ENCODE measurements at regions not wholly inside any gene's neighbourhood (a gene's known extent, or its start where the extent isn't known, plus 50 kb on each side); places are given as distances from the start of the nearest gene placed in this dataset.

DNA sequence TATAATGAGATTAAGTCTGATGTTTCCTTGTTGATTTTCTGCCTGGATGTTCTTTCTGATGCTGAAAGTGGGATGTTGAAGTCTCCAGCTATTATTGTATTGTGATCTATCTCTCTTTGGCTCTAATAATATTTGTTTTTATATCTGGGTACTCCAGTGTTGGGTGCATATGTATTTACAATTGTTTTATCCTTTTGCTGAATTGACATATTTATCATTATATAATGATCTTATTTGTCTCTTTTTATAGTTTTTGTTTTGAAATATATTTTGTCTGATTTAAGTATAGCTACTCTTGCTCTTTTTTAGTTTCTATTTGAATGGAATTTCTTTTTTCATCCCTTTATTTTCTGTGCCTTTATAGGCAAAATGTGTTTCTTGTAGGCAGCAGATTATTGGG lies 522.2 kb upstream of the NEGR1 start:
- no peaks in the 10 kb centered on the region for H3K4me1 ChIP-seq (ENCODE audit: control insufficient read depth in 3 of 3, insufficient read depth in 3 of 3, low read length in 3 of 3)
- H3K27me3 ChIP-seq (ENCODE audit: control insufficient read depth in 3 of 3, insufficient read depth in 3 of 3, low read length in 3 of 3), result no peaks in the 10 kb centered on the region
- H3K27ac ChIP-seq (ENCODE audit: low read depth, low read length), result no peak overlapping the region
- no peak overlapping the region for H3K9ac ChIP-seq (ENCODE audit: low read depth in 1 of 3, low read length in 3 of 3)
- no peaks in the 10 kb centered on the region for H3K9me3 ChIP-seq (ENCODE audit: control insufficient read depth in 3 of 3, low read length in 3 of 3)
- no peaks in the 10 kb centered on the region for H3K36me3 ChIP-seq (ENCODE audit: control insufficient read depth in 3 of 3, insufficient read depth in 3 of 3, low read length in 3 of 3)
- H3K4me3 ChIP-seq (ENCODE audit: low read length in 3 of 3), result no peak overlapping the region

DNA sequence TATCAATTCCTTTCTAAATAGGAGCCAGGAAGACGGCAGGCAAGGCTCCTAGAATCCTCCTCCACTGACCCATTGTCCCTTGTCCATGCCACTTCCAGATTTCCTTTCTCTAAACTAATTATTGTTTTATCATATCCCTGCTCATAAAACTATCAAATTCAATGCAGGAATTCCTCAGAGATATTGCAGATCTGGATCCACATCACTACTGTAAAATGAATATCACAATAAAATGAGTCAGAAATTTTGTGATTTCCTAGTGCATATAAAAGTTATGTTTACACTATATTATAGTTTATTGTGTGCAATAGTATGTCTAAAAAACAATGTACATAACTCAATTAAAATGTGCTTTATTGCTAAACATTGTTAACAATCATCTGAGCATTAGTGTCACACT lies 498.7 kb upstream of the NEGR1 start:
- Histone ChIP-seq H3K9ac (ENCODE audit: low read depth in 1 of 3, low read length in 3 of 3) (no peak overlapping the region), H3K4me1 (ENCODE audit: control insufficient read depth in 3 of 3, insufficient read depth in 3 of 3, low read length in 3 of 3) (no peaks in the 10 kb centered on the region), H3K9me3 (ENCODE audit: control insufficient read depth in 3 of 3, low read length in 3 of 3) (no peaks in the 10 kb centered on the region), H3K27ac (ENCODE audit: low read depth, low read length) (no peak overlapping the region), H3K4me3 (ENCODE audit: low read length in 3 of 3) (no peak overlapping the region), H3K27me3 (ENCODE audit: control insufficient read depth in 3 of 3, insufficient read depth in 3 of 3, low read length in 3 of 3) (no peaks in the 10 kb centered on the region), H3K36me3 (ENCODE audit: control insufficient read depth in 3 of 3, insufficient read depth in 3 of 3, low read length in 3 of 3) (no peaks in the 10 kb centered on the region)

DNA sequence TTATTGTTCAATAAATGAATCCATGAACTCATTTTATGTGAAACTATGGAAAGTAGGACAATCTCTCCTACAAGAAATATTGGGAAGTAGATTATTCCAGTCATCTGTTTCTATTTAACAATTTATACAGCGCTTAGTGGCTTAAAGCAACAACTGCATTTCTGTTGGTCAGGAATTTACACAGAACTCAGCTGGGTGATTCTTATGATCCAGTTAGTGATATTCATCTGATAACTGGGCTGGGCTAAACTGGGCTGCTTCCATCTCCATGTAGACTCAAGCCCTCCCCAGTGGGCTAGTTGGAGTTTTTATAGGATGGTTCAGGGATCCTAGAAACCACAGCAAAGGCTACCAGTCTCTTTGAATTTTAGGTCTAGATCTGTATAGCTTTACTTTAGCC lies 497.9 kb upstream of the NEGR1 start:
- Histone ChIP-seq H3K4me3 (ENCODE audit: low read length in 3 of 3) (no peak overlapping the region), H3K9me3 (ENCODE audit: control insufficient read depth in 3 of 3, low read length in 3 of 3) (no peaks in the 10 kb centered on the region), H3K27ac (ENCODE audit: low read depth, low read length) (no peak overlapping the region), H3K27me3 (ENCODE audit: control insufficient read depth in 3 of 3, insufficient read depth in 3 of 3, low read length in 3 of 3) (no peaks in the 10 kb centered on the region), H3K9ac (ENCODE audit: low read depth in 1 of 3, low read length in 3 of 3) (no peak overlapping the region), H3K4me1 (ENCODE audit: control insufficient read depth in 3 of 3, insufficient read depth in 3 of 3, low read length in 3 of 3) (no peaks in the 10 kb centered on the region), H3K36me3 (ENCODE audit: control insufficient read depth in 3 of 3, insufficient read depth in 3 of 3, low read length in 3 of 3) (no peaks in the 10 kb centered on the region)

DNA sequence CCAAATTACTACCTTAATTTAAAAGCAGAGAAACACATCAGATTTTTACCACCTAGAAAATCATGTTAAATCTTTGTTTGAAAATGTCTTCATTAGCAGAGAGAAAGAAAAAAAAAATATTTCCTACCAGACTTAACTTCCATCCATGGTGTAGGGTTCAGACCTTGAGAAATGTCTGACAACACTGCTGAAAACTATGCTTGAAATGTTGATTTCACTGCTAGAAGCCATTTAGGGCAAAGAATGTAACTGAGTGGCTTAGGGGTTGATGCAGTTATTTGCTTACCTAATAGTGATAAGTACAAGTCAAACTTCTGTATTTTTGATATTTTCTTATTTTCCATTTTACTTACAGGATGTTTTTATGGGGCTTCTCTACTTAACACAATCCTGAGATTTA lies 495.6 kb upstream of the NEGR1 start:
- H3K9ac ChIP-seq (ENCODE audit: low read depth in 1 of 3, low read length in 3 of 3), result no peak overlapping the region
- H3K27me3 ChIP-seq (ENCODE audit: control insufficient read depth in 3 of 3, insufficient read depth in 3 of 3, low read length in 3 of 3), result no peaks in the 10 kb centered on the region
- no peaks in the 10 kb centered on the region for H3K9me3 ChIP-seq (ENCODE audit: control insufficient read depth in 3 of 3, low read length in 3 of 3)
- no peaks in the 10 kb centered on the region for H3K36me3 ChIP-seq (ENCODE audit: control insufficient read depth in 3 of 3, insufficient read depth in 3 of 3, low read length in 3 of 3)
- H3K27ac ChIP-seq (ENCODE audit: low read depth, low read length), result no peak overlapping the region
- H3K4me3 ChIP-seq (ENCODE audit: low read length in 3 of 3), result no peak overlapping the region
- H3K4me1 ChIP-seq (ENCODE audit: control insufficient read depth in 3 of 3, insufficient read depth in 3 of 3, low read length in 3 of 3), result no peaks in the 10 kb centered on the region

DNA sequence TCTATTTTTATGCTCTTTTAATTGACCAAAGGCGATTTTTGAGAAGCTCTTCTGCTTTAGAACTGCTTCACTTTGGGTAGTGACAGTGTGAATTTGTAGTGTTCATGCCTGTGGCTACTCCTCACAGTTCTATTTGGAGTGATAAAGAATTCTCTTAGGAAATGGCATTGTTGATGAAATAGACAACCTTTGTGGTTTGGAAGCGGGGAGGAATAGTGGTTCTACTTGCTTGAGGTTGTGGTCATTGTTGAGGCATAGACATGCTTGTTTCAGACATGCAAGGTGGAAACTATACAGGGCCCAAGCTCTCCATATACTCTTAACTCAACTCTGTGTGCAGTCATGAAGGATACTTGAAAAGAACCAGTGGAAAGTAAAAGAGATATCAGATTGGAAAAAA lies 481.1 kb upstream of the NEGR1 start:
- Histone ChIP-seq H3K9me3 (ENCODE audit: control insufficient read depth in 3 of 3, low read length in 3 of 3) (no peaks in the 10 kb centered on the region), H3K27me3 (ENCODE audit: control insufficient read depth in 3 of 3, insufficient read depth in 3 of 3, low read length in 3 of 3) (no peaks in the 10 kb centered on the region)

DNA sequence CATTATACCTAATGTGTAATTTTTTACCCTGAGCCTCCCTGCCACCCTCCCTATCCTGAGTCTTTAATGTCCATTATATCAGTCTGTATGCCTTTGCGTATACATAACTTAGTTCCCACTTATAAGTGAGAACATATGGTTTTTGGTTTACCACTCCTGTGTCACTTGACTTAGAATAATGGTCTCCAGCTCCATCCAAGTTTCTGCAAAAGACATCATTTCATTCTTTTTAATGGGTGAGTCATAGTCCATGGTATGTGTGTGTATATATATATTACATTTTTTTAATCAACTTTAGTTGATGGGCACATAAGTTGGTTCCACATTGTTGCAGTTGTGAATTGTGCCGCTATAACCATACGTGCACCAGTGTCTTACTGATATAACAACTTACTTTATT lies 477.1 kb upstream of the NEGR1 start:
- Histone ChIP-seq H3K9ac (ENCODE audit: low read depth in 1 of 3, low read length in 3 of 3) (no peak overlapping the region), H3K27ac (ENCODE audit: low read depth, low read length) (no peak overlapping the region), H3K4me1 (ENCODE audit: control insufficient read depth in 3 of 3, insufficient read depth in 3 of 3, low read length in 3 of 3) (no peaks in the 10 kb centered on the region), H3K9me3 (ENCODE audit: control insufficient read depth in 3 of 3, low read length in 3 of 3) (no peaks in the 10 kb centered on the region), H3K36me3 (ENCODE audit: control insufficient read depth in 3 of 3, insufficient read depth in 3 of 3, low read length in 3 of 3) (no peaks in the 10 kb centered on the region), H3K27me3 (ENCODE audit: control insufficient read depth in 3 of 3, insufficient read depth in 3 of 3, low read length in 3 of 3) (no peaks in the 10 kb centered on the region), H3K4me3 (ENCODE audit: low read length in 3 of 3) (no peak overlapping the region)

More for the DNA sequence above, 481.1 kb upstream of the NEGR1 start:
- Histone ChIP-seq H3K36me3 (ENCODE audit: control insufficient read depth in 3 of 3, insufficient read depth in 3 of 3, low read length in 3 of 3) (no peaks in the 10 kb centered on the region), H3K27ac (ENCODE audit: low read depth, low read length) (no peak overlapping the region), H3K4me1 (ENCODE audit: control insufficient read depth in 3 of 3, insufficient read depth in 3 of 3, low read length in 3 of 3) (no peaks in the 10 kb centered on the region), H3K4me3 (ENCODE audit: low read length in 3 of 3) (no peak overlapping the region), H3K9ac (ENCODE audit: low read depth in 1 of 3, low read length in 3 of 3) (no peak overlapping the region)

DNA sequence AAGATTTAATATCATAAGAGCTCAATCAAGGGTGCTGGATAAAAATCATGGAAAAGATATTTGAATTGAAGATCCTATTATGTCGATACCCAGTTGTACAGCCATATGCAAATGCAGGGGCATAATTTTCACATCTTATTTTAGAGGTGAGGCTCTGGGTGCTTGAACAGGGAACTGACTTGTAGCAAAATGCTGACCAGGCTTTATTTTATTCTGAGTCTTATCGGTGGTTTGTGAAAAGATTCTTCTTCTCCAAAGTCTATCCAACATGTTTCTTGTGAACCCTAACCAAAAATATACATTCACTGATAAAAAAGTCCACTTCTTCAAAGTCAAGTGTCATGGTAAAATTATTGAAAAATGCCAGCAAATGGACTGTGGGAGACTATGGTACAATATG lies 475.5 kb upstream of the NEGR1 start:
- Histone ChIP-seq H3K27ac (ENCODE audit: low read depth, low read length) (no peak overlapping the region), H3K27me3 (ENCODE audit: control insufficient read depth in 3 of 3, insufficient read depth in 3 of 3, low read length in 3 of 3) (no peaks in the 10 kb centered on the region), H3K9me3 (ENCODE audit: control insufficient read depth in 3 of 3, low read length in 3 of 3) (no peaks in the 10 kb centered on the region), H3K36me3 (ENCODE audit: control insufficient read depth in 3 of 3, insufficient read depth in 3 of 3, low read length in 3 of 3) (no peaks in the 10 kb centered on the region), H3K4me3 (ENCODE audit: low read length in 3 of 3) (no peak overlapping the region), H3K9ac (ENCODE audit: low read depth in 1 of 3, low read length in 3 of 3) (no peak overlapping the region), H3K4me1 (ENCODE audit: control insufficient read depth in 3 of 3, insufficient read depth in 3 of 3, low read length in 3 of 3) (no peaks in the 10 kb centered on the region)

DNA sequence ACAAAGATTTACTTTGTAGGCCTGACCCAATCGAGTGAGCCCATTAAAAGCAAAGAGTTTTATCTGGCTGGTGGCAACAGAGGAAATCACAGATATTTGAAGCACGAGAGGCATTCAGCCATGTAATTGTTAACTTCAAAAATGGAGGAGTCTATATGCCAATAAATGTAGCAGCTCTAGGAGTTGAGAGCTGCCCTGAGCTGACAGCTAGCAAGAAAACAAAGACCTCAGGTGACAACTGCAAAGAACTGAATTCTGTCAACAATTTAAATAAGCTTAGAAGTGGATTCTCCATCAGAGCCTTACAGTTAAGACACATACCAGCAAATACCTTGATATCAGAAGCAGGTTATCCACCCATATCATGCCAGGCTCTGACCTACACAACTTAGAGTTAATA lies 463.1 kb upstream of the NEGR1 start:
- H3K4me1 ChIP-seq (ENCODE audit: control insufficient read depth in 3 of 3, insufficient read depth in 3 of 3, low read length in 3 of 3), result no peaks in the 10 kb centered on the region
- no peaks in the 10 kb centered on the region for H3K36me3 ChIP-seq (ENCODE audit: control insufficient read depth in 3 of 3, insufficient read depth in 3 of 3, low read length in 3 of 3)
- H3K9ac ChIP-seq (ENCODE audit: low read depth in 1 of 3, low read length in 3 of 3), result no peak overlapping the region
- H3K9me3 ChIP-seq (ENCODE audit: control insufficient read depth in 3 of 3, low read length in 3 of 3), result no peaks in the 10 kb centered on the region
- no peak overlapping the region for H3K27ac ChIP-seq (ENCODE audit: low read depth, low read length)
- no peaks in the 10 kb centered on the region for H3K27me3 ChIP-seq (ENCODE audit: control insufficient read depth in 3 of 3, insufficient read depth in 3 of 3, low read length in 3 of 3)
- no peak overlapping the region for H3K4me3 ChIP-seq (ENCODE audit: low read length in 3 of 3)

DNA sequence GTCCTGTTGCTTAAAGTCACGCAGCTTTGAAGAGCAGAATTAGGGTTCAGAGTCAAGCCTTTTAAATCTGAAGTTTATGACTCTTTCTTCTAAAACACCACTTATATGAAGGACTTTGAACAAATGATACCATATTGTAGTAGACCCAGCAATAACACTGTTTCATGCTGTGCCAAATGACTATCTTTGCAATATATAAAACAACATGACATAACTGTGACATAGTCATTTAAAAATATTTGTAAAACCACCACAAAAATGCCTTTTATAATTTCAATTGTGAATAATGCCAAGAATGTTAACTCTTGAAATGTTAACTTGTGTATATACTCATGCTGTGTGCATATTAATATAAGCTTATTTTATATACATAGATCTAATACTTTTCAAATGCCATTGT lies 452.1 kb upstream of the NEGR1 start:
- Histone ChIP-seq H3K4me1 (ENCODE audit: control insufficient read depth in 3 of 3, insufficient read depth in 3 of 3, low read length in 3 of 3) (no peaks in the 10 kb centered on the region), H3K9me3 (ENCODE audit: control insufficient read depth in 3 of 3, low read length in 3 of 3) (peaks cover 0 to 3% (median 0%) of the 10 kb centered on the region in 3 donors), H3K27me3 (ENCODE audit: control insufficient read depth in 3 of 3, insufficient read depth in 3 of 3, low read length in 3 of 3) (no peaks in the 10 kb centered on the region), H3K36me3 (ENCODE audit: control insufficient read depth in 3 of 3, insufficient read depth in 3 of 3, low read length in 3 of 3) (no peaks in the 10 kb centered on the region), H3K27ac (ENCODE audit: low read depth, low read length) (no peak overlapping the region), H3K9ac (ENCODE audit: low read depth in 1 of 3, low read length in 3 of 3) (no peak overlapping the region), H3K4me3 (ENCODE audit: low read length in 3 of 3) (no peak overlapping the region)

DNA sequence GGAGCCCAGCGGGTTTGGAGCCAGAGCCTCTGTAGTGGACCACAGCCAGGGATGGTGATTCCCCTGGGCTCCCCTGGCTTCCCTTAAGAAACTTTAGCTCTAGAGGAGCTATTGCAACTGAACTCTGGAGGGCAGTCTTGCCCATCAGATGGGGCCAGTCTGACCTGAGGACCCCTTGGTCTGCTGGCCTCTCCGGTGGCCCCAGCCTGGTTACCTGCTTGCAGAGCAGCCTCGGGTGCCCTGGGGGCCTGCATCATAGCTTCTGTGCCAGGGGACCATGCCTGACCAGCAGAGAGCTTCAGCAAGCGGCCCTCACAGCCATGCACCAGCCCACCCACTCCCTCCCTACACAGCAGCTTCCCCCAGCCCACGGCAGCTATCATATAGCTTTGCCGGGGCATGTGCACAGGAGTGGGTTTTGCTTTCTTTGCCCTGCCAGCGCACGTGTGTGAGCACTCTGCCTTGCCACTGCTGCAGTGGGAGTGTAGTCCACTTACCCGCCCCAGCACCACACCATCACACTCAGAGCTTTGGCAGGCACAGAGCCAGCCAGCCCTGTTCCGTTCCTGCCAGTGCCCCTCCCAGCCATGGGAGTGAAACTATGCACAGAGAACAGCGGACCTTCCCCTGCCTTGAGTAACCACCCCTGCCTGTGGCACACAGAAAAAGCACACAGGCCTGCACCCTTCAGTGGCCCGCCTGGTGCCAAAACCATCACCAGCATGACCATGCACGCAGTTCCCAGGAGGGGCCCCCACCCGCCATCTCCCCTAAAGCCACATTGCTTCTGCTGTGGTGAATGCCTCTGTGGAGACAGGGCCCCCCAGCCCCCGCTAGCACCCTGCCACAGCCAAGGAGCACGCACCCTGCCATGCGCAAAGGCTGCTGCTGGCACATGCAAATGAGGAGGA lies 442.9 kb upstream of the NEGR1 start:
- Histone ChIP-seq H3K9ac (ENCODE audit: low read depth in 1 of 3, low read length in 3 of 3) (no peak overlapping the region), H3K27ac (ENCODE audit: low read depth, low read length) (no peak overlapping the region), H3K9me3 (ENCODE audit: control insufficient read depth in 3 of 3, low read length in 3 of 3) (no peaks in the 10 kb centered on the region), H3K4me3 (ENCODE audit: low read length in 3 of 3) (no peak overlapping the region), H3K4me1 (ENCODE audit: control insufficient read depth in 3 of 3, insufficient read depth in 3 of 3, low read length in 3 of 3) (no peaks in the 10 kb centered on the region), H3K27me3 (ENCODE audit: control insufficient read depth in 3 of 3, insufficient read depth in 3 of 3, low read length in 3 of 3) (no peaks in the 10 kb centered on the region), H3K36me3 (ENCODE audit: control insufficient read depth in 3 of 3, insufficient read depth in 3 of 3, low read length in 3 of 3) (no peaks in the 10 kb centered on the region)

Measured in skeletal muscle tissue (tissue), 3 donors.